ENCODE measurements at regions not wholly inside any gene's neighbourhood (a gene's known extent, or its start where the extent isn't known, plus 50 kb on each side); places are given as distances from the start of the nearest gene placed in this dataset.

GRCh38 chr13:86900906-86901305 is 770.3 kb upstream of the SLITRK5 start:
- H4K20me1 ChIP-seq (ENCODE audit: insufficient read depth, low read length) = no peaks in the 10 kb centered on the region
- no peak for TF ChIP-seq EZH2phosphoT487 (IDR thresholded peaks at IDR 0.05; ENCODE audit: low read length)
- TF ChIP-seq, protein P1, sequence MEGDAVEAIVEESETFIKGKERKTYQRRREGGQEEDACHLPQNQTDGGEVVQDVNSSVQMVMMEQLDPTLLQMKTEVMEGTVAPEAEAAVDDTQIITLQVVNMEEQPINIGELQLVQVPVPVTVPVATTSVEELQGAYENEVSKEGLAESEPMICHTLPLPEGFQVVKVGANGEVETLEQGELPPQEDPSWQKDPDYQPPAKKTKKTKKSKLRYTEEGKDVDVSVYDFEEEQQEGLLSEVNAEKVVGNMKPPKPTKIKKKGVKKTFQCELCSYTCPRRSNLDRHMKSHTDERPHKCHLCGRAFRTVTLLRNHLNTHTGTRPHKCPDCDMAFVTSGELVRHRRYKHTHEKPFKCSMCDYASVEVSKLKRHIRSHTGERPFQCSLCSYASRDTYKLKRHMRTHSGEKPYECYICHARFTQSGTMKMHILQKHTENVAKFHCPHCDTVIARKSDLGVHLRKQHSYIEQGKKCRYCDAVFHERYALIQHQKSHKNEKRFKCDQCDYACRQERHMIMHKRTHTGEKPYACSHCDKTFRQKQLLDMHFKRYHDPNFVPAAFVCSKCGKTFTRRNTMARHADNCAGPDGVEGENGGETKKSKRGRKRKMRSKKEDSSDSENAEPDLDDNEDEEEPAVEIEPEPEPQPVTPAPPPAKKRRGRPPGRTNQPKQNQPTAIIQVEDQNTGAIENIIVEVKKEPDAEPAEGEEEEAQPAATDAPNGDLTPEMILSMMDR (IDR thresholded peaks at IDR 0.05; ENCODE audit: low read length) = no peak
- H3K27ac ChIP-seq (ENCODE audit: low read length) = no peak overlapping the region
- no peak overlapping the region for H2AFZ ChIP-seq (ENCODE audit: low read length)
- H3K9me3 ChIP-seq (replicated peaks; ENCODE audit: insufficient read depth, low read length) = no peaks in the 10 kb centered on the region
- H3F3A ChIP-seq (ENCODE audit: insufficient read depth, low read length) = no peaks in the 10 kb centered on the region
- H3K4me3 ChIP-seq (ENCODE audit: low read length) = no peak overlapping the region
- DNase-seq = no peak
- no peaks in the 10 kb centered on the region for H3K4me1 ChIP-seq (ENCODE audit: low read length)
- no peak overlapping the region for H3K9ac ChIP-seq (ENCODE audit: low read length)
- H3K79me2 ChIP-seq (ENCODE audit: low read length) = no peaks in the 10 kb centered on the region
- no peaks in the 10 kb centered on the region for H3K9me2 ChIP-seq (replicated peaks; ENCODE audit: insufficient read depth, low read length)
- H3K36me3 ChIP-seq (replicated peaks; ENCODE audit: insufficient read depth, low read length) = no peaks in the 10 kb centered on the region
- H3K4me2 ChIP-seq (ENCODE audit: low read depth, low read length) = no peak overlapping the region
- no peaks in the 10 kb centered on the region for H3K27me3 ChIP-seq (replicated peaks; ENCODE audit: insufficient read depth, low read length)

DNA sequence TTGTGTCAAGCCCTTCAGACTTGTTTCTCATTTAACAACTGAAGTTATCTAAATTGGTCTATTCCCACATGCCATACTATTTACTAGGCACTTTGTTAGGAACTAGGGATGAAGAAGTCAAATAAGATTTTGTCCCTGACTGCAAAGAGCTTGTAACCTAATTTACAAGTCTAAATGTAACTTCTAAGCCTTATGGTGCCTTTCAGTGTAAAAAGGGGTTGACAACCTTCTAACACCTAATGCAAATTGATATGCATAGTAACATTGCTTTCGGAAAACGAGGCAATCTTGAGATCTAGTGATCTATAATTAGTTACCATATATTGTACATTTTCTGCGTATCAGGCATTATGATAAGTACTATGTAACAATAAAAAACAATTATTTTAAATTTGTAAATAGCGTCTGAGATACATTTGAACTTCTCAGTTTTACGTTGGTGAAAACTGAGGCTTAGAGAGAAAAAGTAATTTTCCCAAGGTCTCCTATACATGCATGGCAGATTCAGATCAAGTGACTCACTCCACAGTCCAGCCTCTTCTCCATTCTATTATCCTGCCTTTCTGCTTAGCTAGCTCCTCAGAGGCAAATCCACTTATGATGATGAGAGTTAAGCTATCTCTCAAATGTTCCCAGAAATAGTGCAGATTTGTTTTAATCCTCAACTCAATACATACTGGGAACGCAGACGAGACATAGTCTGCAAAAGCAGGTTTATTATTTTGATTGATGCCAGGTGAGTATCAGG is 764.9 kb upstream of the SLITRK5 start:
- H3K79me2 ChIP-seq (ENCODE audit: low read length) = no peaks in the 10 kb centered on the region
- no peak overlapping the region for H3K4me3 ChIP-seq (ENCODE audit: low read length)
- DNase-seq = no peak
- no peaks in the 10 kb centered on the region for H3K4me1 ChIP-seq (ENCODE audit: low read length)
- no peaks in the 10 kb centered on the region for H4K20me1 ChIP-seq (ENCODE audit: insufficient read depth, low read length)
- H2AFZ ChIP-seq (ENCODE audit: low read length) = no peak overlapping the region
- no peaks in the 10 kb centered on the region for H3K9me2 ChIP-seq (replicated peaks; ENCODE audit: insufficient read depth, low read length)
- H3K27me3 ChIP-seq (replicated peaks; ENCODE audit: insufficient read depth, low read length) = no peaks in the 10 kb centered on the region
- H3K9ac ChIP-seq (ENCODE audit: low read length) = no peak overlapping the region
- no peaks in the 10 kb centered on the region for H3K9me3 ChIP-seq (replicated peaks; ENCODE audit: insufficient read depth, low read length)
- no peak for TF ChIP-seq EZH2 (optimal IDR thresholded peaks at IDR 0.05; ENCODE audit: low read depth, low read length)
- TF ChIP-seq, protein P1 (IDR thresholded peaks at IDR 0.05; ENCODE audit: low read length) = no peak
- no peak for TF ChIP-seq EZH2phosphoT487 (IDR thresholded peaks at IDR 0.05; ENCODE audit: low read length)
- H3K36me3 ChIP-seq (replicated peaks; ENCODE audit: insufficient read depth, low read length) = no peaks in the 10 kb centered on the region
- H3K4me2 ChIP-seq (ENCODE audit: low read depth, low read length) = no peak overlapping the region
- H3F3A ChIP-seq (ENCODE audit: insufficient read depth, low read length) = no peaks in the 10 kb centered on the region
- H3K27ac ChIP-seq (ENCODE audit: low read length) = no peak overlapping the region

DNA sequence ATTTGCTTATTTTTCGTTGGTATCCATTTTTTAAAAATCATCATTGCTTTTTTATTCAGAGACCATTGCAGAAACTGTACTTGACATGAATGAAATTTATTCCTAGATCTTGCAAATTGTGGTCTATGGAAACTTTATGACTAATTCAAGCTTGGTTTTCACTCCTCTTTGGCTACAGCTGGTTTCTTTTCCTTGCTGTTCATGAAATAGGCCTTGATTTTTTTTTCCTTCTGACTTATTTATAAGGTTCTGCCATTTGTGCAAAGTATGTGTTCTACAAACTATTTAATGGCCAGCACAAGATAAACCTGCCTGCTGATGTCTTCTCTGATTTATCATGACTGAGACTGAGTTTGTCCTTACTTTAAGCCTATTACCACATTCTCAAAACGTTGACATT is 764.0 kb upstream of the SLITRK5 start:
- TF ChIP-seq EZH2phosphoT487 (IDR thresholded peaks at IDR 0.05; ENCODE audit: low read length) = no peak
- TF ChIP-seq, protein P1 (IDR thresholded peaks at IDR 0.05; ENCODE audit: low read length) = no peak
- no peak for TF ChIP-seq EZH2 (optimal IDR thresholded peaks at IDR 0.05; ENCODE audit: low read depth, low read length)
- Histone ChIP-seq H3F3A (ENCODE audit: insufficient read depth, low read length) (no peaks in the 10 kb centered on the region), H3K27ac (ENCODE audit: low read length) (no peak overlapping the region), H3K4me3 (ENCODE audit: low read length) (no peak overlapping the region), H4K20me1 (ENCODE audit: insufficient read depth, low read length) (no peaks in the 10 kb centered on the region), H3K27me3 (replicated peaks; ENCODE audit: insufficient read depth, low read length) (no peaks in the 10 kb centered on the region), H2AFZ (ENCODE audit: low read length) (no peak overlapping the region), H3K79me2 (ENCODE audit: low read length) (no peaks in the 10 kb centered on the region), H3K36me3 (replicated peaks; ENCODE audit: insufficient read depth, low read length) (no peaks in the 10 kb centered on the region), H3K9ac (ENCODE audit: low read length) (no peak overlapping the region), H3K9me2 (replicated peaks; ENCODE audit: insufficient read depth, low read length) (no peaks in the 10 kb centered on the region), H3K4me2 (ENCODE audit: low read depth, low read length) (no peak overlapping the region), H3K4me1 (ENCODE audit: low read length) (no peaks in the 10 kb centered on the region), H3K9me3 (replicated peaks; ENCODE audit: insufficient read depth, low read length) (no peaks in the 10 kb centered on the region)
- no peak for DNase-seq

Data from MM.1S (cell line).